T-helper 2 cell treated with Interferon-gamma antibody and Interleukin-4, amounts not matched to agents 5 μg/mL and 100 μg/mL, for 36 hours (primary cell): ENCODE measurements at regions not wholly inside any gene's neighbourhood (a gene's known extent, or its start where the extent isn't known, plus 50 kb on each side); places are given as distances from the start of the nearest gene placed in this dataset.

Source experiments
- DNase-seq: peaks from one replicate; pipeline ENCODE4 v3.0.0; 2021; ENCODE audit warnings: low spot score
- H3K27ac Mint-ChIP-seq: one replicate; pipeline ENCODE4 v1.8.0; 2021; ENCODE audit warnings: mild to moderate bottlenecking, mixed read lengths
- H3K27me3 Mint-ChIP-seq: one replicate; pipeline ENCODE4 v1.8.0; 2021; ENCODE audit warnings: low read depth, mixed read lengths
- H3K36me3 Mint-ChIP-seq: one replicate; pipeline ENCODE4 v1.8.0; 2021; ENCODE audit warnings: low read depth, mixed read lengths
- H3K4me1 Mint-ChIP-seq: one replicate; pipeline ENCODE4 v1.8.0; 2021; ENCODE audit warnings: low read depth, mixed read lengths
- H3K4me3 Mint-ChIP-seq: one replicate; pipeline ENCODE4 v1.8.0; 2022; ENCODE audit warnings: mild to moderate bottlenecking, moderate library complexity, mixed read lengths
- H3K9me3 Mint-ChIP-seq: one replicate; pipeline ENCODE4 v1.8.0; 2021; ENCODE audit warnings: mixed read lengths

DNA sequence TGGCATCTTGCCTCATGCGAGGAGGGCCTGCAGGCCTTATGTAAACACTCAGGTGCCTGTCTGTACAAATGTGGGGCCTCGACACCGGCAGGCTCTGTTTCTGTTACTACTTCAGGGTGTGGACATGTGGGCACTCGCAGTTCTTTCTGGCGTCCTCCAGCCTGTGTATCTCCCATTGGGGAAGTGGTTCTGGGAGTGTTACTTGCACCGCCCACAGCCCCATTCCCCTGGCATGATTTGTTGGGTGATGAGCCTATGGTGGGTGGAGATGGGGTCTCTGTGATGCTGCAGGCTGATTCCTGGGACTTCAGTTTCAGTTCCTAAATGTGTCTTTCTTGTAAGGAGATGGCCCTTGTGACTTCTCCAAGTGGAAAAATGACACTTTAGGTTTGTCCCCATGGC is 82.1 kb upstream of the PITX1 start:
- Mint-ChIP-seq H3K36me3 (no peaks in the 10 kb centered on the region), H3K4me1 (no peaks in the 10 kb centered on the region), H3K4me3 (no peak overlapping the region), H3K27ac (no peak overlapping the region), H3K9me3 (no peaks in the 10 kb centered on the region), H3K27me3 (peaks cover 5% of the 10 kb centered on the region)
- no peak for DNase-seq

DNA sequence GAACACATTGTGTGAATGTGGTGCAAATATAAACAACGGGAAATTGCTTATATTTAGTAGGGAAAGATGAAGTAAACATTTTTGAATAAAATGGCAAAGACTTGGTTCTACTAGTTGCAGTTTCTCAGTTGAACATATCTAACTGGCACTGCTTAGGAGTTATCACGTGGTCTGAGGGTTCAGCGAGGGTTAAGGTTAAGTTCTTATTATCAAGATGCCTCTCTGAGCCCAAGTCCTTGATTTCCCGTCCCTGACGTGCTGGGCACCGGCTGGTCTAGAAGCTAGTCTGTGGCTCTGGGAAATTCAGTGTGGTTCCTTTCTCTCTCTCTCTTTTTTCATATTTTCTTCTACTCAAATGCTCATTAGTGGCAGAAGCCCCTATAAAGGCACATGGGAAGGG is 81.6 kb upstream of the PITX1 start:
- H3K27me3 Mint-ChIP-seq, result peaks cover 5% of the 10 kb centered on the region
- H3K4me3 Mint-ChIP-seq, result no peak overlapping the region
- H3K27ac Mint-ChIP-seq, result no peak overlapping the region
- DNase-seq, result no peak
- H3K36me3 Mint-ChIP-seq, result no peaks in the 10 kb centered on the region
- H3K4me1 Mint-ChIP-seq, result no peaks in the 10 kb centered on the region
- H3K9me3 Mint-ChIP-seq, result no peaks in the 10 kb centered on the region

DNA sequence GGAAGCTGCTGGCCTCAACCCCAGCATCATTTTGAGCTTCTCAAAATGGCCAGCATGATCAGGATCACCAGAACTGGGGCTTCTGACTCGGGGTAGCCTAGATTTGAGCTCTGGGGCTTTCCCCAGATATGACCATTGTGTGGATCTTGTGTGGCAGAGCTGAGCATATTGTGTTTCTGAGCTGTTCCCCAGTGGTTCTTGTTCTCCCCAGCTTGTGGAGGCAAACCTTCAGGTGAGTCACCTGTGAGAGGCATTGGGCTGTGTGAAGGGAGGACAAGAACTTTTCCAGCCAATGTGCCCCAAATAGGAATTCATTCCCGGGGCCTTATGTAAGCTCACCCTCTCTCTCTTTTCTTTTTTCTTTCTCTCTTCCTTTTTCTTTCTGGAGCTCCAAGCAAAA is 80.7 kb upstream of the PITX1 start:
- Mint-ChIP-seq H3K9me3 (no peaks in the 10 kb centered on the region), H3K36me3 (no peaks in the 10 kb centered on the region), H3K27ac (no peak overlapping the region), H3K27me3 (peaks cover 5% of the 10 kb centered on the region), H3K4me1 (no peaks in the 10 kb centered on the region), H3K4me3 (no peak overlapping the region)
- no peak for DNase-seq

DNA sequence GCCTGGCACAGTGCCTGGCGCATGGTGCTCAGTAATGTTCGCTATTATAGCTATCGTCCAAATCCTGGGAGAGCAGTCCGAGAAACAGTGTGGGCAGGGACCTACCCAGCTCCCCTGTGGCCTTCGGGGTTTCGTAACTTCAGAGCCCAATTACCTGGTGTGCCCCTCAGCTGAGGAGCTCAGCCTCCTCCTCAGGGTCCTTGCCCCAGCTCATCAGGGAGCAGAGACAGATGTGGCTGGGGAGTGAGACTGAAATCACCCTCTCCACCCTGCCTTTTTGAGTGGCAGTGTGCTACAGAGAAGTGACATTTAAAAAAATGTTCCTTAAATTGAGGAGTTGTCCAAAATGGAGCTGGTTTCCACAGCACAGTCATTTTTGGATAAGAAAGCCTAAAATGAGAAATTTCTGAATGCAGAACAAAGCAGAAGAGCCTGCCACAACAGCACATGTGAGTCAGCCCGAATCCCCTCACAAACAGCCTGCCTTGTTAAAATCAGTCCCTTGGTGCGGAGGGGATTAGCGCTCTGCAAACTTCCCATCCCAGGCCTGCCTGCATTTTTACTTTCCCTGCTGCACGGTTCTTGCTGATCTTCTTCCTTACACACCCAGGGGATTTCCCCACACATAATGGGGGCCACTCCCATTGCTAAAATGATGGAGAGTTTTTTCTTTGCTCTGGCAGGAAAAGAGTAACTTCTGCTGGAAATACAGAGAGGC is 78.1 kb upstream of the PITX1 start:
- no peak for DNase-seq
- no peak overlapping the region for H3K4me3 Mint-ChIP-seq

DNA sequence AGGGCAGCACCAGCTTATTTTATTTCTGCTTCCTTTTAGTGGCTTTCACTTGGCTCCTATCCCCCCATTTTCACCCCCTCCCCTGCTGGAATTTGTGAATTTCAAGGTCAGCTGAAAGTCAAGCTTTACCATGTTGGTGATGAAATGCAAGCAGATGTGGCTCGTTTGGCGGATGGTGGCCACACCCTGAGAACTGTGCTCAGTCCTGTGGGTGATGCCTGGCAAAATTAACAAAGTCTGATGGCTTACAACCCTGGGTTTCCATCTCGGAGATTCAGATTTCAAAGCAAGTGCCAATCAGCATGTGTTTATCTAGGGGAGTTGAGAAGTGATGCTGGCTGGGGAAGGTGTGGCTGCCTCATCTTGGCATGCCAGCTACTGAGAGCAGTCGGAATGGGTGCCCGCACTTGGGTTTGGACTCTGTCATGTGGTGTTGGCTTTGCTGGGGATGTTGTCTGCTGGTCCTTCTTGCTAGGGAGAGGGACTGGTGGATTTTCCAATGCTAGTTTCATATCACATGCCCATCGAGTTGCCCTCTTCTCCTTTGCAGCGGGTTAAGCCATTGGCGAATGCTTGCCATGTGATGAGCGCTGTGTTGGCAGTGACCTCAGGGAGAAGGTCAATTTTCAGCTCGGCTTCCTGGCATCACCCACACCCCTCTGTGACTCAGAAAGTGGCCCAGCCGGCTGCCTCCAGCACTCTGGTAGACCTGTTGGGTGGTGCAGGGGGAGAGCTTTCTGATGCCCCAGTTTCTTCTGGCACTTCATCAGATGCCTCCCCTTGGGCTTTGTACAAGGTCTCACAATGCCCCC is 77.0 kb upstream of the PITX1 start:
- H3K4me1 Mint-ChIP-seq, result no peaks in the 10 kb centered on the region

More for the DNA sequence above, 78.1 kb upstream of the PITX1 start:
- Mint-ChIP-seq H3K27ac (no peak overlapping the region), H3K9me3 (no peaks in the 10 kb centered on the region), H3K36me3 (no peaks in the 10 kb centered on the region), H3K27me3 (peaks cover 5% of the 10 kb centered on the region), H3K4me1 (no peaks in the 10 kb centered on the region)

DNA sequence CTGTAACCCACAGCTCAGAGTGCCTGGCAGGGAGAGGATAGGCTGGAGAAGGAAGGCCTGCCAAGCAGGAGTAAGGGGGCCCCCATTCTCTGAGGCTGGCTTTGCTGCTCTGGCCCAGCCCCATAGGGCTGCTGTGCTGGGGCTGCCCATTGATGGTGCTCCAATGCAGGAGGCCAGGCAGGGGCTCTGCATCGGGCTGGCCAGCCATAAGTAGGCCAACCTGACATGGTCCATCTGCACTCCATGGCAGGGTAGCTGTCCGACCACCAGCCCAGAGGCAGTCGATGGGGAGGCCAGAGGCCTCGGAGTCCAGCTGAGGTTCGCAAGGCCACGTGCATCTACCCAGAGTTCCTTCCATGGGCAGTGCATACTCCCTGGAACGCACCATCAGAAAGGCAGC is 75.0 kb upstream of the PITX1 start:
- Mint-ChIP-seq H3K27ac (no peak overlapping the region), H3K27me3 (peaks cover 3% of the 10 kb centered on the region)

More for the DNA sequence above, 77.0 kb upstream of the PITX1 start:
- H3K4me3 Mint-ChIP-seq, result no peak overlapping the region
- H3K9me3 Mint-ChIP-seq, result no peaks in the 10 kb centered on the region
- DNase-seq, result no peak
- H3K27me3 Mint-ChIP-seq, result peaks cover 5% of the 10 kb centered on the region
- H3K36me3 Mint-ChIP-seq, result no peaks in the 10 kb centered on the region
- H3K27ac Mint-ChIP-seq, result no peak overlapping the region

DNA sequence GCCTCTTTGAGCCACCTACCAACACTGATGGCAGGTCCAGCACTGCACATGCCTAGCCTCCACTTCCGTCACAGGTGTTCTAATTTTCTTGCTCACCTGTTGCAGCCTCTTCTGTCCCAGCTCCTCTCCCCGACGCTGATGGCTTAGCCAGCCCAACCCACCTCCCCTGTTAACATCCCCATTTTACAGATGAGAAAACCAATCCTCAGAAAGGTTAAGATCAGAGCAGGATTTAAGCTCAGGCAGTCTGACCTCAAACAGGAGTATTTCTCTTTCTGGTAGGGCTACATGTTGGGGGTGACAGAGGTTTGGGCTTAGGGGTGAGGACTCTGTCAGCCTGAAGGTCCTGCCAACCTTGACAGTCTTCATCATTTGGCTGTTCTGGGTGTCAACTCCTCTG is 74.5 kb upstream of the PITX1 start:
- H3K4me1 Mint-ChIP-seq, result no peaks in the 10 kb centered on the region
- no peaks in the 10 kb centered on the region for H3K36me3 Mint-ChIP-seq
- DNase-seq, result no peak
- H3K27ac Mint-ChIP-seq, result no peak overlapping the region
- H3K9me3 Mint-ChIP-seq, result no peaks in the 10 kb centered on the region
- peaks cover 2% of the 10 kb centered on the region for H3K27me3 Mint-ChIP-seq
- no peak overlapping the region for H3K4me3 Mint-ChIP-seq

More for the DNA sequence above, 75.0 kb upstream of the PITX1 start:
- no peaks in the 10 kb centered on the region for H3K9me3 Mint-ChIP-seq
- no peaks in the 10 kb centered on the region for H3K36me3 Mint-ChIP-seq
- H3K4me3 Mint-ChIP-seq, result no peak overlapping the region
- no peak for DNase-seq
- H3K4me1 Mint-ChIP-seq, result no peaks in the 10 kb centered on the region

DNA sequence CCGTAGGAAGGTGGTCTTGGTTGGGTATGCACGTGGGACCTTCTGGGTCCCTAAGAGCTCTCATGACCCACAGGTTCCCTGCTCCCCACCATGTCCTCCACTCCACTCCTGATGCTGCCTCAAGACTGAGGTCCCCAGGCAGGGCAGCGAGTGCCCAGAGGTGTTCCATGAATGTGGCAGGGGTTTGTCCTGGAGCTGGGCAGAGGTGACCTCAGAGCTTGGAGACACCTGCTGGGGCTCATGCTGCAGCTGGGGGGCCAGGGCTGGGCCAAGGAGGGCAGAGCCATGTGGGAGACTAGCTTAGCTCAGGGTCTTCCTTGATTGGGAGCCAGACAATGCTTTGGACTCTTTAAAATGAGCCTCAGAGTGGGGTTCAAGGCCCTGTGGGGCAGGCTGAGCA is 74.0 kb upstream of the PITX1 start:
- Mint-ChIP-seq H3K27me3 (peaks cover 2% of the 10 kb centered on the region), H3K4me3 (no peak overlapping the region)

DNA sequence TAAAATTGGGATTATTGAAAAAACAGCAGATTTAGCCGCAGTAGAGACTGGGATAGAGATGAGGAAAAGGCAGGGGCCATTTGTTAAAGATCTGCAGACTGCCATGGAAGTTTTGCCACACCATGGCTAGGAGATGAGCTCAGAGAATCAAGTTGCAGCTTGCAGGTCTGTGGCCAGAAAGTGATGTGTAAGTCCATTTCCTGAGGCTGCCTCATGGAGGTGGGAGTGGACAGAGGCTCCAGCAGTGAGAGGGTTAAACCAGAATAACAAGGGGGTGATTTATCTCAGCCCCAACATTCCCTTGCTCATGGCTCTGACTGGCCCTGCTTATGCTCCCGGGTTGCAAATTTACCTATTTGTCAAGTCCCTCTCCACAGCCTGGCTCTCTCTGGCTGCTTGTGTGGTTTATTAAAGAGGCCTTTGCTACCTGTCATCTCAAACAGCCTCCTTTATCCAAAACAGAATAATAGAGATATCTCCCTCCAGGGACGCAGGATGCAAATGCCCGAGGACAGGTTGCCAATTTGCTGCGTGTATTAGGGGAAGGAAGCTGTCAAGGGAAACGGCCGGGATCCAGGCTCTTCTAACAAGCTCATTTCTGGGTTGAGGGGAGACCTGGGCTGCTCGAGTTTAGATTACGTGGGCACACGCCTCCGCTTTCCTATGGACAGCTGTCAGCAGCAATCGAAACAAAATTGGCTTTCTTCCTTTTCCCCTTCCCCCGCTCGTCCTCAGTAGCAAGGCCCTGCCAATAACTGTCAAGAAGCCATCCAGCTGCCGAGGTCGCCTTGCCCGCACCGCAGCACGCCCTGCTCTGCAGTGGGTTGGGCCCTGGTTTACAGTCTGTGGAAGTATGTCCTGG is 72.8 kb upstream of the PITX1 start:
- DNase-seq, result no peak
- H3K27me3 Mint-ChIP-seq, result peaks cover 2% of the 10 kb centered on the region
- no peaks in the 10 kb centered on the region for H3K36me3 Mint-ChIP-seq
- H3K4me3 Mint-ChIP-seq, result no peak overlapping the region
- H3K9me3 Mint-ChIP-seq, result no peaks in the 10 kb centered on the region
- no peak overlapping the region for H3K27ac Mint-ChIP-seq
- no peaks in the 10 kb centered on the region for H3K4me1 Mint-ChIP-seq

More for the DNA sequence above, 74.0 kb upstream of the PITX1 start:
- no peak for DNase-seq
- Mint-ChIP-seq H3K27ac (no peak overlapping the region), H3K4me1 (no peaks in the 10 kb centered on the region), H3K36me3 (no peaks in the 10 kb centered on the region), H3K9me3 (no peaks in the 10 kb centered on the region)

DNA sequence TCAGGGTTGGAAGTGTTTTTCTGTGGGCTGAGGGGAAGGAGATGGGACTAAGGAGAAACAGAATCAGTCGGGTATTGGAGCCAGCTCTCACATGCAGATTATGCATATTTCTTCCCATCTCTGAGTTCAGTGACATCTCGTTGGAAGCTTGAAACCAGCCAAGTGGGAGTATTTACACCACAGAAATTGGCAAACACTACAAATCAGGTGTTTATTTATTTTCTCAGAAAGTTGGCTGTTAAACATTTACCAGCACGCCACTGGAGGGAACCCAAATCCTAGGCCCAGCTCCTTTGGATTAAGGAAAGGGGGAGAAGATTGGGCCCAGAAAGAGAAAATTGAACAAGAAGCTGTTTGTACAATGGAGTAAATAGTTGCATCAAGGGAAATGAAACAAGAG is 72.1 kb upstream of the PITX1 start:
- DNase-seq, result no peak
- Mint-ChIP-seq H3K4me3 (no peak overlapping the region), H3K9me3 (no peaks in the 10 kb centered on the region), H3K4me1 (no peaks in the 10 kb centered on the region), H3K27me3 (peaks cover 2% of the 10 kb centered on the region), H3K36me3 (no peaks in the 10 kb centered on the region), H3K27ac (no peak overlapping the region)

DNA sequence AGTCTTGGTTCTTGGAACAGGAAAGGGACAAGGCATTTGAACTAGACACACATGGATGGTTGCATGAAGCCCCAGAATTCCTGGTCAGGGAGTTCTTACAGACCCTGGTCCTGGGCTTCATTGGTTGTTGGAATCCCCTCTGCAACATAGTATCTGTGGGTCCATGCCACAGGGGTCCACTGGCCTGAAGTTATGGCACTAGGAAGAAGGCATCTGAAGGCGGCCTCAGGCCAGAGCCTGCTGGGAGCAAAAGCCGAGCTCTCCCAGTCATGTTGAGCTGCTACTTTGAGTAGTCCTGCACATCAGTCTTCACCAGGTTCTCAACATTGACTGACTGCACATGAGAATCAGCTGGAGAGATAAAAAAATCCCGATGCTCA is 71.1 kb upstream of the PITX1 start:
- Mint-ChIP-seq H3K9me3 (no peaks in the 10 kb centered on the region), H3K27ac (no peak overlapping the region), H3K4me1 (no peaks in the 10 kb centered on the region), H3K4me3 (no peak overlapping the region), H3K36me3 (no peaks in the 10 kb centered on the region), H3K27me3 (peaks cover 2% of the 10 kb centered on the region)
- DNase-seq, result no peak

DNA sequence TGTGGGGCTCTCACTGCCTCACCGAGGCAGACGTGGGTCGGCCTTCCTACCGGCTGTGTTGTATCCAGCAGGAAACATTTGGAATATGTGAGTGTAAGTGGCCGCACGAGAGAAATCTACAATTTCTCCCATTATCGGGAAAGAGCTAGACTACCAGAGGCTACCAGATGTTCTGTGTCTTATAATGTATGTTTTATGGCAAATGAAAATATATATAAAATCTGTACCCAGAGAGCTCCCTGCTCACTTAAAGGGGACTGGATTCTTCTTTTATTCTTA is 69.5 kb upstream of the PITX1 start:
- H3K36me3 Mint-ChIP-seq, result no peaks in the 10 kb centered on the region
- H3K27me3 Mint-ChIP-seq, result peaks cover 2% of the 10 kb centered on the region
- H3K4me1 Mint-ChIP-seq, result no peaks in the 10 kb centered on the region
- no peak overlapping the region for H3K27ac Mint-ChIP-seq
- no peak for DNase-seq
- H3K4me3 Mint-ChIP-seq, result no peak overlapping the region
- no peaks in the 10 kb centered on the region for H3K9me3 Mint-ChIP-seq

DNA sequence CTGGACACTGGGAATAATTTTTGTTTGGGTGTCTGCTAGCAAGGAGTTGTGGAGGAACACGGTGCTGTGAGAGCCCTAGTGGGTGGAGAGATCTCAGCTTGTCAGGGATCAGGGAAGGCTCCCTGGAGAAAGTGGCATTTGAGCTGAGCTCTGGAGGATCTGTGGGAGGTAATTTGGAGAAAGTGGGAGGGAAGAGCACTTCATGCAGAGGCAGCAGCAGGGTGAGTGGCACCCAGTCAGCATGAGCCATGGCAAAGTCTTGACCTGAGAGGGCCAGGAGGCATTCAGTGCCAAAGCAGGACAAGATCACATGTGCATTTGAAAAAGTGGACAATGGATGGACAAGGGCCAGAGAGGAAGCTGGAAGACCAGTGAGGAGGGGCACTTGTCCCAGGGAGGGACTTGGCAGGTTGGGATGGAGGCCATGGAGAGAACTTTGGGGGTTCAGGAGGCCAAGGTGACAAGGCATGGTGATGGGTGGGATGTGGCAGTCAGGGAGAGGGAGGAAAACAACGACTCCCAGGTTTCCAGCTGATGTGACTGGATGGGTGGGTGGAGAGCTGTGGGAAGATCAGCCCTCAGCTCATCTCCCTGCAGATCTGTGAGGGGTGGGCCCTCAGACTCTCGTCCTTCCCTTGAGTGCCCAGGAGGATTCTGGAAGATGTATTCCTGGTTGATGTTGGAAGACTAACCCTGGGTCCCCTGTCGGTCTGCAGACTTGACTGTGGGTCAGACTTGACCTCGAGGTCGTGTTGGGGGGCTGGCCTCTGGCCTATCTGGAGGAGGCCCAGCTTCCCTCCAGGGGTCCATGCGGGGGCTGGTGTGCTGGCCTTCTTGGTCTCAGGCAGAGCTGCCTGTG is 68.9 kb upstream of the PITX1 start:
- Mint-ChIP-seq H3K27me3 (peaks cover 2% of the 10 kb centered on the region), H3K36me3 (no peaks in the 10 kb centered on the region), H3K9me3 (no peaks in the 10 kb centered on the region), H3K4me1 (no peaks in the 10 kb centered on the region), H3K4me3 (no peak overlapping the region), H3K27ac (no peak overlapping the region)
- DNase-seq, result no peak
